OCI-LY7 (cell line): ENCODE measurements at regions not wholly inside any gene's neighbourhood (a gene's known extent, or its start where the extent isn't known, plus 50 kb on each side); places are given as distances from the start of the nearest gene placed in this dataset.

Experiments used
- BruUV-seq: library from RNA; stranded (reverse); fragments of 400-500 nt; replicated peaks from 2 replicates; lab custom pipeline; 2021; lab: Mats Ljungman, UMichigan
- CTCF ChIA-PET: fragments of 300-600 bp; sonication (Branson Sonifier 250); formaldehyde crosslinking; loops from one replicate; lab custom pipeline; 2022; ENCODE audit warnings: antibody characterized with exemption; ENCODE audit not compliant: unreplicated experiment; lab: Charles Lee
- POLR2A ChIA-PET: fragments of 300-600 bp; sonication (Branson Sonifier 250); formaldehyde crosslinking; loops from one replicate; lab custom pipeline; 2022; ENCODE audit warnings: antibody characterized with exemption; lab: Charles Lee
- DNase-seq: peaks from one replicate; pipeline ENCODE4 v3.0.0-alpha.2; 2015; ENCODE audit warnings: low spot score
- H2AFZ ChIP-seq: fragments of 200-600 bp; sonication (generic), shearing (Covaris generic); 2 replicates; pipeline ENCODE4 v1.6.1; 2014; ENCODE audit warnings: mild to moderate bottlenecking, antibody characterized with exemption, low read length, moderate library complexity
- H3K27ac ChIP-seq: fragments of 200-600 bp; sonication (generic); 2 replicates; pipeline ENCODE4 v1.5.1; 2014; ENCODE audit warnings: mixed run types, low read depth, mild to moderate bottlenecking, moderate library complexity, low read length, inconsistent platforms; ENCODE audit not compliant: poor library complexity, severe bottlenecking
- H3K36me3 ChIP-seq: fragments of 200-600 bp; sonication (generic); 2 replicates; pipeline ENCODE4 v1.6.1; 2014; ENCODE audit warnings: mild to moderate bottlenecking, antibody characterized with exemption, low read length, moderate library complexity, mixed read lengths; ENCODE audit not compliant: insufficient read depth
- H3K4me1 ChIP-seq: fragments of 200-600 bp; sonication (generic); 2 replicates; pipeline ENCODE4 v1.5.1; 2014; ENCODE audit warnings: mild to moderate bottlenecking, low read length; ENCODE audit not compliant: insufficient read depth, poor library complexity, severe bottlenecking
- H3K4me2 ChIP-seq: fragments of 200-600 bp; sonication (generic); 2 replicates; pipeline ENCODE4 v1.6.1; 2014; ENCODE audit warnings: mild to moderate bottlenecking, low read length
- H3K4me3 ChIP-seq: fragments of 200-600 bp; sonication (generic); 2 replicates; pipeline ENCODE4 v1.5.1; 2014; ENCODE audit warnings: mild to moderate bottlenecking, low read depth, low read length; ENCODE audit not compliant: poor library complexity, severe bottlenecking
- H3K79me2 ChIP-seq: fragments of 200-600 bp; sonication (generic); 2 replicates; pipeline ENCODE4 v1.6.1; 2016; ENCODE audit warnings: low read depth, mild to moderate bottlenecking, low read length, moderate library complexity, mixed read lengths; ENCODE audit not compliant: insufficient read depth
- H3K9me2 ChIP-seq: fragments of 200-600 bp; sonication (generic); 2 replicates; pipeline ENCODE4 v1.6.1; 2016; ENCODE audit warnings: mild to moderate bottlenecking, low read length, mixed read lengths; ENCODE audit not compliant: insufficient read depth
- H3K9me3 ChIP-seq: fragments of 200-600 bp; sonication (generic); 2 replicates; pipeline ENCODE4 v1.6.1; 2014; ENCODE audit warnings: mild to moderate bottlenecking, mixed run types, low read length, mixed read lengths
- H4K20me1 ChIP-seq: fragments of 200-600 bp; sonication (generic); 2 replicates; pipeline ENCODE4 v1.6.1; 2014; ENCODE audit warnings: mild to moderate bottlenecking, antibody characterized with exemption, low read length, moderate library complexity, mixed read lengths; ENCODE audit not compliant: insufficient read depth
- CTCF ChIP-seq: fragments of 200-600 bp; sonication (generic); conservative IDR thresholded peaks from 2 replicates; pipeline ENCODE4 v1.5.1; 2014; ENCODE audit warnings: mild to moderate bottlenecking, antibody characterized with exemption, low read length, moderate library complexity, mixed read lengths
- EZH2phosphoT487 ChIP-seq: fragments of 200-600 bp; sonication (generic); IDR thresholded peaks from 2 replicates; pipeline ENCODE4 v1.6.1; 2018; ENCODE audit warnings: low read depth, borderline replicate concordance, mild to moderate bottlenecking, mixed run types, antibody characterized with exemption, low read length, moderate library complexity, mixed read lengths
- intact Hi-C: fragments of 100-400 bp; cut with micrococcal nuclease; formaldehyde crosslinking; loops from one replicate; pipeline ENCODE4 v1.10.0; 2022; ENCODE audit not compliant: unreplicated experiment

GRCh38 chr16:24442631-24443030, 96.7 kb upstream of the RBBP6 start:
- intact Hi-C loops, result no loop called here
- Histone ChIP-seq H3K4me2 (no peak overlapping the region), H3K36me3 (no peaks in the 10 kb centered on the region), H3K4me1 (no peaks in the 10 kb centered on the region), H2AFZ (no peak overlapping the region), H3K79me2 (no peaks in the 10 kb centered on the region), H3K9me3 (no peaks in the 10 kb centered on the region), H3K4me3 (no peak overlapping the region), H3K27ac (no peak overlapping the region), H3K9me2 (no peaks in the 10 kb centered on the region), H4K20me1 (no peaks in the 10 kb centered on the region)
- ChIA-PET CTCF (no interaction called here), POLR2A (no interaction called here)
- BruUV-seq, result no TSS peak
- TF ChIP-seq CTCF, result no peak
- TF ChIP-seq EZH2phosphoT487, result no peak
- DNase-seq, result no peak

- no peaks in the 10 kb centered on the region for H3K36me3 ChIP-seq
- no peaks in the 10 kb centered on the region for H3K4me1 ChIP-seq
- H3K27ac ChIP-seq, result no peak overlapping the region
- intact Hi-C loops, result no loop called here
- no peak overlapping the region for H3K4me2 ChIP-seq
- H3K79me2 ChIP-seq, result no peaks in the 10 kb centered on the region
- POLR2A ChIA-PET, result no interaction called here
- no peaks in the 10 kb centered on the region for H3K9me3 ChIP-seq
- no peak overlapping the region for H2AFZ ChIP-seq
- DNase-seq, result no peak
- no peak overlapping the region for H3K4me3 ChIP-seq
- no peak for TF ChIP-seq EZH2phosphoT487
- no peak for TF ChIP-seq CTCF
- BruUV-seq, result no TSS peak
- H3K9me2 ChIP-seq, result no peaks in the 10 kb centered on the region
- CTCF ChIA-PET, result no interaction called here
- H4K20me1 ChIP-seq, result no peaks in the 10 kb centered on the region
Measured at GRCh38 chr16:24445216-24445615, 94.2 kb upstream of the RBBP6 start.

GRCh38 chr16:24446189-24446588, 93.2 kb upstream of the RBBP6 start:
- Histone ChIP-seq H3K27ac (no peak overlapping the region), H3K9me3 (no peaks in the 10 kb centered on the region), H3K4me1 (no peaks in the 10 kb centered on the region), H4K20me1 (no peaks in the 10 kb centered on the region), H3K4me3 (no peak overlapping the region), H3K79me2 (no peaks in the 10 kb centered on the region), H3K9me2 (no peaks in the 10 kb centered on the region), H3K36me3 (no peaks in the 10 kb centered on the region), H3K4me2 (no peak overlapping the region), H2AFZ (no peak overlapping the region)
- intact Hi-C loops, result no loop called here
- CTCF ChIA-PET, result no interaction called here
- BruUV-seq, result no TSS peak
- POLR2A ChIA-PET, result no interaction called here
- DNase-seq, result no peak
- no peak for TF ChIP-seq CTCF
- TF ChIP-seq EZH2phosphoT487, result no peak
